GM12878 (cell line): ENCODE measurements at regions not wholly inside any gene's neighbourhood (a gene's known extent, or its start where the extent isn't known, plus 50 kb on each side); places are given as distances from the start of the nearest gene placed in this dataset.

Experiments used
- BCL11A ChIP-seq: IDR thresholded peaks from 2 replicates; pipeline ENCODE4 v1.6.1; 2011; ENCODE audit warnings: low read depth, low read length
- EP300 ChIP-seq, 2 experiments: fragments of 150-350 bp in 1 of 2; IDR thresholded peaks; 2 replicates each; pipeline ENCODE4 v1.6.1; 2011 to 2012; ENCODE audit warnings: low read depth in 2 of 2, low read length in 2 of 2, borderline replicate concordance in 1 of 2, improper control_type of control experiment in 1 of 2, inconsistent platforms in 1 of 2; ENCODE audit not compliant: control insufficient read depth in 1 of 2
- ESRRA ChIP-seq: IDR thresholded peaks from 2 replicates; pipeline ENCODE4 v1.6.1; 2012; ENCODE audit warnings: mild to moderate bottlenecking, low read length, improper control_type of control experiment
- POLR2A ChIP-seq: IDR thresholded peaks from 2 replicates; pipeline ENCODE4 v1.6.1; 2011; ENCODE audit warnings: low read depth, mild to moderate bottlenecking, low read length

DNA sequence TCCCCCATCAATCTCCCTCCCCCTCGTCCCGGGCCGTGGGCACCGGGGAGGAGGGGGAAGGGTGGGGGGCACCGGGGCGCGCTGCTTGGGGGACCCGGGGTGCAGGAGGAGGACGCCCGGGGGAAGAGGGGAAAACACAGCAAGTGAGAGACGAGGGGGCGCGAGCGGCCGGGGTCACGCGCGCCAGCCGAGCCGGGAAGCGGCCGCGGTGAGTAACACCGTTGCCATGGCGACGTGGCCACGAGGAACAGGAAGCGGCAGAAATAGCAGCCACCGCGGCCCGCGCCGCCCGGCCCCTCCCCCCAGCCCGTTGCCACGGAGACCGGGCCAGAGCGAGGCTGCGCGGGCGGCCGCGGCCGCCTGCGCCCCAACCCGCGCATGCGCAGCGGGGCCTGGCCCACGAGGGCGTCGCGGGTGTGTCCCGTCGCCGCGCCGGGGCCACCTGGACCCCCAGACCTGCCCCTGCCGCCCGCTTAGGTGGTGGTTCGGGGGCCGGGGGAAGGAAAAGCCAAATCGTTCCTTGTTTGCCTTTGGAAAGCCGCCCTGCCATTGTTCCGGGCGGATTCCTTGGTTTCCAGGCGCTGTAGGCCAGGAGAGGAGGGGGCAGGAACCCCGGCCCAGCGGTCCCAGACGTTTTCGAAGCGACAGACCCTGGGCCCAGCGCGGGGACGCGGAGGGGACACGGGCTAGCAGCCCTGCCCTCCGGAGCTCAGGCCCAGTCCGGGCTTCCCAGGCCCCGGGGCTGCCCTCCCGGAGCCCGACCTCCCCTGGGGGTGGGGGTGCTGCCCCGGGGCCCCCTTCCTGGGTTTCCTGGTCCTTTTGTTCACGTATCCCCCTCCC, 207.1 kb downstream of the C9orf50 start:
- TF ChIP-seq BCL11A = no peak
- no peak for TF ChIP-seq ESRRA
- TF ChIP-seq POLR2A = peak; percentile 74
- TF ChIP-seq EP300 (IDR thresholded peaks at IDR 0.05; ENCODE audit: borderline replicate concordance in 1 of 2, control insufficient read depth in 1 of 2, low read depth in 2 of 2, low read length in 2 of 2) = peak; percentile 71 to 95; a peak in 3 of 4 replicates
